Choroid plexus epithelial cell (primary cell): ENCODE measurements at regions not wholly inside any gene's neighbourhood (a gene's known extent, or its start where the extent isn't known, plus 50 kb on each side); places are given as distances from the start of the nearest gene placed in this dataset.
"Not testable (repeated sequence)": the region's sequence is repeated elsewhere in the genome, so short reads cannot be mapped to it uniquely, and the experiment has no call there.

Source experiments
- DNase-seq: peaks from one replicate; pipeline ENCODE4 v3.0.0-alpha.2; 2010; ENCODE audit warnings: low read depth
- H3K4me3 ChIP-seq: 2 replicates; pipeline ENCODE4 v1.5.1; 2011; ENCODE audit warnings: low read depth, mild to moderate bottlenecking, control low read depth, low read length, moderate library complexity
- CTCF ChIP-seq: conservative IDR thresholded peaks from 2 replicates; pipeline ENCODE4 v1.5.1; 2011; ENCODE audit warnings: low read depth, mild to moderate bottlenecking, control low read depth, inconsistent platforms, low read length, moderate library complexity

DNA sequence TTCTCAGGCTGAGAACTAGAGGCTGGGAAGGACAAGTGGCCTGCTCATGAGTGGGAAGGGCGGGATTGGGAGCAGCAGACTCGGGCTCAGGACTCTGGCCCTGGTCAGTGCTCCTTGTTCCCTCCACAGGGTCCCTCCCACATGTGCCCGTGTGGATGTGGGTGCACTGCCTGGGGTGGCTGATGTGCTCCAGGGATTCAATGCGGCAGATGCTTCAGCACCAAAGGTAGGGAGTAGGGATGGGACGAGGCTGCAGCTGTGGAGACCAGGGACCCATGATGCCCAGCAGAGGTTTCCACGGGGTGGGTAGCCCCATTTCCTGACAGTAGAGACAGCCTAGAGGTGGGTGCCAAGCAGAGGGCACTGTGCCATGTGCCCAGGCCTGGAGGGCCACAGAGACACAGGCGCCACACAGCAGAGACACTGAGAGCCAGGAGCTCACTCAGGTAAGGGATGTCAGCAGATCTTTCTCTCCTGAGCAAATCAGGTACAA lies 89.5 kb downstream of the GGTLC2 start:
- TF ChIP-seq CTCF = no peak
- H3K4me3 ChIP-seq = no peak overlapping the region
- DNase-seq = no peak

- not testable (repeated sequence) for DNase-seq, H3K4me3 ChIP-seq
These were observed 90.2 kb downstream of the GGTLC2 start for GRCh38 chr22:22734395-22735272.

DNA sequence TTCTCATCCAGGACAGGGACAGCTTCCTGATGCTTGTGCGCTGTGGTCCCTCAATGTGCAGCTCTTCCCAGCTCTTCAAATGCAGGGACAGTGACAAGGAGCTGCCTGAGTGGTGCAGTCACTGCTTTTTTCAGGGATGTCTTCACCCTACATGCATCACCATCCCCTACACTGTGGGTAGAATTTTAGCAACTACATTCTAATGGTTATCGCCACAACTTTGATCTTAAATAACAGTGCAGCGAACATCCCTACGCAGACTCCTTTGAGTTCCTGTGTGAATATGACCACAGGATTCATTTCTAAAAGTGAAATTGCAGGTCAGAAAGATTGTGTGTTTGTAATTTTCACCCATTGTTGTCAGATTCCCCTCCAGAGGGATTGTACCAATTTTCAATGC lies 90.9 kb downstream of the GGTLC2 start:
- H3K4me3 ChIP-seq, DNase-seq: not testable (repeated sequence)

DNA sequence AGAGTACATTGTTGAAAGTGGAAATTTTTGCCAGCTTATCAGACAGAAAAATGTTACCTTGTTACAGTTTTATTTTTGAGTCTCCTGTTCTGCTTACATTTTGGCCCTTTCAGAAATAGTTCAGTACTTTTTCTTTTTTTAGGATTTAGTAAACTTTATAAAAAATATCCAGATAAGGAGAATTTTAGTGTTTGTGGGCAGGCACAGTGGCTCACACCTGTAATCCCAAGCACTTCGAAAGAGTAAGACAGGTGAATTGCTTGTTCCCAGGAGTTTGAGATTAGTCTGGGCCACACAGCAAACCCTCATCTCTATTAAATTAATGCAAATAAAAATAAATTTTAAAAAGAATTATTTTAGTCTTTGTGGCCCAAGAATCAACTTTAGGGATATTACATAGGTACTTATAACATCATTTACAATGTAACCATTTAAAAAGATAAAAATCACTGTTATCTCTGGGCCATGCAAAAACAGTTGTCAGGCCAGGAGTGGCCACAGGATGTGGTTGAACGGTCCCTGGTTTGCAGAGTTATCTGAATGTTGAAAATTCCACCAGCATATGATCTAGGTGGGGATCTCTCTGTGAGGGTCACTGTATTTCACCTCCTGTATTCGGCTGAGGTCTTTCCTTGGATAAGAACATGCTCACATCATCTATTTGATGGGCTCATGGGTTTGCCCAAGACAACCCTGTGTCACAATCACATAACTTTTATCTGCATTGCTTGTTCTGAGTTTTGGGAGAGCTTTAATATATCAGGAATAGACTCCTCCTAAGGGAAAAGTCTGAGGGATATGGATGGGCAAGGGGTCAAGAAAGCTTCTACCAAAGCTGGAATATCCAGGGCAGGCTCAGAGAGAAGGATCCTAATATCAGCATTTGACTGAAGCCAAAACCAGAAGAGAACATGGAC lies 91.5 kb downstream of the GGTLC2 start:
- no peak for DNase-seq
- H3K4me3 ChIP-seq = no peak overlapping the region
- no peak for TF ChIP-seq CTCF

GRCh38 chr22:22737590-22737989 lies 93.2 kb downstream of the GGTLC2 start:
- no peak for DNase-seq
- no peak overlapping the region for H3K4me3 ChIP-seq
- TF ChIP-seq CTCF = no peak

GRCh38 chr22:22738959-22739585 lies 94.7 kb downstream of the GGTLC2 start:
- no peak for TF ChIP-seq CTCF
- no peak for DNase-seq

GRCh38 chr22:22740560-22741276 lies 96.3 kb downstream of the GGTLC2 start:
- DNase-seq = no peak
- TF ChIP-seq CTCF = no peak

More at GRCh38 chr22:22738959-22739585, 94.7 kb downstream of the GGTLC2 start:
- no peak overlapping the region for H3K4me3 ChIP-seq

More at GRCh38 chr22:22740560-22741276, 96.3 kb downstream of the GGTLC2 start:
- H3K4me3 ChIP-seq = no peak overlapping the region
